GM23338 (cell line): ENCODE measurements at regions not wholly inside any gene's neighbourhood (a gene's known extent, or its start where the extent isn't known, plus 50 kb on each side); places are given as distances from the start of the nearest gene placed in this dataset.

Experiments
- ATAC-seq: fragments of 200-7000 bp; cut with Tn5 transposase; 3 replicates; pipeline ENCODE4 v1.9.1; 2020
- DNase-seq: peaks from one replicate; pipeline ENCODE4 v3.0.0-alpha.2; 2015; ENCODE audit warnings: low spot score
- H2AFZ ChIP-seq: fragments of 200-600 bp; sonication (generic); 2 replicates; pipeline ENCODE4 v1.8.0; 2016; ENCODE audit warnings: antibody characterized with exemption, mild to moderate bottlenecking, moderate library complexity
- H3F3A ChIP-seq: fragments of 200-600 bp; sonication (generic); replicated peaks from 2 replicates; pipeline ENCODE4 v1.8.0; 2017; ENCODE audit warnings: antibody characterized with exemption, mixed run types, low read depth
- H3K27ac ChIP-seq: fragments of 200-600 bp; sonication (generic); 2 replicates; pipeline ENCODE4 v1.6.1; 2016; ENCODE audit warnings: low read depth
- H3K27me3 ChIP-seq: fragments of 200-600 bp; sonication (generic); 2 replicates; pipeline ENCODE4 v1.8.0; 2016; ENCODE audit warnings: mild to moderate bottlenecking, mixed run types, moderate library complexity; ENCODE audit not compliant: insufficient read depth
- H3K36me3 ChIP-seq: fragments of 200-600 bp; sonication (generic); 2 replicates; pipeline ENCODE4 v1.8.0; 2016; ENCODE audit warnings: mild to moderate bottlenecking; ENCODE audit not compliant: insufficient read depth
- H3K4me1 ChIP-seq: fragments of 200-600 bp; sonication (generic); 2 replicates; pipeline ENCODE4 v1.8.0; 2016; ENCODE audit warnings: mild to moderate bottlenecking, moderate library complexity; ENCODE audit not compliant: insufficient read depth
- H3K4me2 ChIP-seq: fragments of 200-600 bp; sonication (generic); 2 replicates; pipeline ENCODE4 v1.7.1; 2017; ENCODE audit warnings: mixed run types
- H3K4me3 ChIP-seq: fragments of 200-600 bp; sonication (generic); 2 replicates; pipeline ENCODE4 v1.6.1; 2016; ENCODE audit warnings: mixed run types
- H3K79me2 ChIP-seq: fragments of 200-600 bp; sonication (generic); replicated peaks from 2 replicates; pipeline ENCODE4 v1.8.0; 2017; ENCODE audit warnings: mild to moderate bottlenecking; ENCODE audit not compliant: insufficient read depth
- H3K9me2 ChIP-seq: fragments of 200-600 bp; sonication (generic); 2 replicates; pipeline ENCODE4 v1.8.0; 2017; ENCODE audit not compliant: insufficient read depth
- H4K20me1 ChIP-seq: fragments of 200-600 bp; sonication (generic); replicated peaks from 2 replicates; pipeline ENCODE4 v1.8.0; 2017; ENCODE audit warnings: mild to moderate bottlenecking; ENCODE audit not compliant: insufficient read depth
- H3K27ac Mint-ChIP-seq: 2 replicates; pipeline ENCODE4 v1.8.0; 2020; ENCODE audit warnings: inconsistent platforms, mild to moderate bottlenecking, moderate library complexity, mixed read lengths
- H3K27me3 Mint-ChIP-seq: 3 replicates; pipeline ENCODE4 v1.8.0; 2022; ENCODE audit warnings: low read depth, mild to moderate bottlenecking, moderate library complexity, mixed read lengths, inconsistent platforms; ENCODE audit not compliant: insufficient read depth, poor library complexity
- H3K36me3 Mint-ChIP-seq: 3 replicates; pipeline ENCODE4 v1.8.0; 2021; ENCODE audit warnings: low read depth, mild to moderate bottlenecking, inconsistent platforms, moderate library complexity, mixed read lengths
- H3K4me1 Mint-ChIP-seq: 3 replicates; pipeline ENCODE4 v1.8.0; 2020; ENCODE audit warnings: mild to moderate bottlenecking, inconsistent platforms, mixed read lengths
- H3K4me3 Mint-ChIP-seq: 3 replicates; pipeline ENCODE4 v1.8.0; 2021; ENCODE audit warnings: moderate library complexity, mild to moderate bottlenecking, inconsistent platforms, mixed read lengths
- H3K9me3 Mint-ChIP-seq: 3 replicates; pipeline ENCODE4 v1.8.0; 2020; ENCODE audit warnings: moderate library complexity, mild to moderate bottlenecking, inconsistent platforms, mixed read lengths
- CREB1 ChIP-seq: fragments of 250-450 bp; sonication (Bioruptor Pico); IDR thresholded peaks from 2 replicates; pipeline ENCODE4 v1.5.0; 2020; ENCODE audit warnings: low read depth, mild to moderate bottlenecking, moderate library complexity
- EZH2 ChIP-seq: fragments of 200-600 bp; sonication (generic); IDR thresholded peaks from one replicate; pipeline ENCODE4 v1.8.0; 2017; ENCODE audit warnings: antibody characterized with exemption, mild to moderate bottlenecking, low read depth; ENCODE audit not compliant: unreplicated experiment
- EZH2phosphoT487 ChIP-seq: fragments of 200-600 bp; sonication (generic); IDR thresholded peaks from one replicate; pipeline ENCODE4 v1.8.1; 2018; ENCODE audit warnings: antibody characterized with exemption; ENCODE audit not compliant: unreplicated experiment
- JUNB ChIP-seq: IDR thresholded peaks from one replicate; pipeline ENCODE4 v1.6.1; 2016; ENCODE audit warnings: antibody characterized with exemption; ENCODE audit not compliant: unreplicated experiment
- NANOG ChIP-seq: IDR thresholded peaks from 2 replicates; pipeline ENCODE4 v1.6.1; 2016; ENCODE audit warnings: antibody characterized with exemption, borderline replicate concordance
- POLR2AphosphoS5 ChIP-seq: IDR thresholded peaks from 2 replicates; pipeline ENCODE4 v1.6.1; 2016; ENCODE audit warnings: antibody characterized with exemption, low read depth
- STAT1 ChIP-seq: IDR thresholded peaks from one replicate; pipeline ENCODE4 v1.6.1; 2016; ENCODE audit warnings: antibody characterized with exemption; ENCODE audit not compliant: unreplicated experiment
- ZNF114 ChIP-seq: fragments of 250-450 bp; sonication (Bioruptor Pico); IDR thresholded peaks from 2 replicates; pipeline ENCODE4 v1.5.0; 2020; ENCODE audit warnings: mild to moderate bottlenecking, moderate library complexity
- ZNF331 ChIP-seq: fragments of 250-450 bp; sonication (Bioruptor Pico); IDR thresholded peaks from 2 replicates; pipeline ENCODE4 v1.5.0; 2020; ENCODE audit warnings: low read depth, mild to moderate bottlenecking, moderate library complexity
- TF ChIP-seq, protein P1 (sequence below): IDR thresholded peaks from 2 replicates; pipeline ENCODE4 v1.6.1; 2016; ENCODE audit warnings: antibody characterized with exemption
- TF ChIP-seq, protein P2 (sequence below), 2 experiments: fragments of 200-600 bp in 1 of 2; sonication (generic) in 1 of 2; conservative IDR thresholded peaks; 2 replicates each; pipeline versions ENCODE4 v1.5.1 to v1.6.1; 2016 to 2017; ENCODE audit warnings: antibody characterized with exemption in 2 of 2, low read depth in 2 of 2, mild to moderate bottlenecking in 2 of 2, moderate library complexity in 1 of 2
- TF ChIP-seq, protein P3 (sequence below): IDR thresholded peaks from one replicate; pipeline ENCODE4 v1.6.1; 2018; ENCODE audit warnings: antibody characterized with exemption; ENCODE audit not compliant: unreplicated experiment
- TF ChIP-seq, protein P4 (sequence below): fragments of 250-450 bp; sonication (Bioruptor Pico); IDR thresholded peaks from 2 replicates; pipeline ENCODE4 v1.5.0; 2020; ENCODE audit warnings: mild to moderate bottlenecking, moderate library complexity

DNA sequence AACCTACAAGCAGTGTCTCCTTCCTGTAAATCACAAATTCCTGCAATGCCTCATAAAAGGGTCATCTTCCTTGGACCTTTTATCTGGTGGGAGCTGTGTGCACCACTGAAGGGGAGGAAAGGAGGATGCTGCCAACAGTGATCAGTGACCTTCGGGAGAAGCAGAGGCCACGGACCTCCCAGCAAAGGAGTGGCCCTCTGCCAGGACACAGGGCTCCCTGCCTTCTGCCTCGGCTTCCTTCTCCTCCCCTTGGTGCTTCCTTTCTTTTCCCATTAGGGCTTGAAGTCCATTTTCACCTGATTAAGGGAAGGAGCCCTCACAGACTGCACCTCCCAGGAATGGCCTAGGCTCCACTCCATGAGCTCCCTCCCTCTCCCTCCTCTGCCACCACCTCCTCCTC lies 85.3 kb upstream of the ITGA6 start:
- H3K36me3 ChIP-seq: peaks cover 13% of the 10 kb centered on the region; the same call in 1 of the 2 replicates
- no peak for ATAC-seq

More for the DNA sequence above, 85.3 kb upstream of the ITGA6 start:
- H3K9me3 Mint-ChIP-seq: peaks cover 28% of the 10 kb centered on the region
- peaks cover 23% of the 10 kb centered on the region for H3K36me3 Mint-ChIP-seq
- Histone ChIP-seq H3K9me2 (0 out of 2 replicates have a peak, but pooled peaks cover 3% of the 10 kb centered on the region), H3K4me2 (no peak overlapping the region), H3K4me3 (no peak overlapping the region), H2AFZ (peak overlapping the region; percentile 90), H3K79me2 (no peaks in the 10 kb centered on the region), H3K27me3 (no peaks in the 10 kb centered on the region), H3K4me1 (peaks cover 24% of the 10 kb centered on the region), H3F3A (no peaks in the 10 kb centered on the region), H4K20me1 (no peaks in the 10 kb centered on the region), H3K27ac (no peak overlapping the region)
- H3K27ac Mint-ChIP-seq: no peak overlapping the region
- no peak overlapping the region for H3K4me3 Mint-ChIP-seq
- peaks cover 21% of the 10 kb centered on the region for H3K4me1 Mint-ChIP-seq
- H3K27me3 Mint-ChIP-seq: peaks cover 6% of the 10 kb centered on the region
- DNase-seq: no peak
- no peak for TF ChIP-seq ZNF331 (CRISPR knock-in tag)
- TF ChIP-seq JUNB: no peak
- TF ChIP-seq, protein P1, sequence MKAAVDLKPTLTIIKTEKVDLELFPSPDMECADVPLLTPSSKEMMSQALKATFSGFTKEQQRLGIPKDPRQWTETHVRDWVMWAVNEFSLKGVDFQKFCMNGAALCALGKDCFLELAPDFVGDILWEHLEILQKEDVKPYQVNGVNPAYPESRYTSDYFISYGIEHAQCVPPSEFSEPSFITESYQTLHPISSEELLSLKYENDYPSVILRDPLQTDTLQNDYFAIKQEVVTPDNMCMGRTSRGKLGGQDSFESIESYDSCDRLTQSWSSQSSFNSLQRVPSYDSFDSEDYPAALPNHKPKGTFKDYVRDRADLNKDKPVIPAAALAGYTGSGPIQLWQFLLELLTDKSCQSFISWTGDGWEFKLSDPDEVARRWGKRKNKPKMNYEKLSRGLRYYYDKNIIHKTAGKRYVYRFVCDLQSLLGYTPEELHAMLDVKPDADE: no peak
- TF ChIP-seq POLR2AphosphoS5: no peak
- no peak for TF ChIP-seq EZH2
- no peak for TF ChIP-seq NANOG
- TF ChIP-seq EZH2phosphoT487: no peak
- no peak for TF ChIP-seq CREB1 (CRISPR knock-in tag)
- TF ChIP-seq STAT1: no peak
- TF ChIP-seq, protein P2, sequence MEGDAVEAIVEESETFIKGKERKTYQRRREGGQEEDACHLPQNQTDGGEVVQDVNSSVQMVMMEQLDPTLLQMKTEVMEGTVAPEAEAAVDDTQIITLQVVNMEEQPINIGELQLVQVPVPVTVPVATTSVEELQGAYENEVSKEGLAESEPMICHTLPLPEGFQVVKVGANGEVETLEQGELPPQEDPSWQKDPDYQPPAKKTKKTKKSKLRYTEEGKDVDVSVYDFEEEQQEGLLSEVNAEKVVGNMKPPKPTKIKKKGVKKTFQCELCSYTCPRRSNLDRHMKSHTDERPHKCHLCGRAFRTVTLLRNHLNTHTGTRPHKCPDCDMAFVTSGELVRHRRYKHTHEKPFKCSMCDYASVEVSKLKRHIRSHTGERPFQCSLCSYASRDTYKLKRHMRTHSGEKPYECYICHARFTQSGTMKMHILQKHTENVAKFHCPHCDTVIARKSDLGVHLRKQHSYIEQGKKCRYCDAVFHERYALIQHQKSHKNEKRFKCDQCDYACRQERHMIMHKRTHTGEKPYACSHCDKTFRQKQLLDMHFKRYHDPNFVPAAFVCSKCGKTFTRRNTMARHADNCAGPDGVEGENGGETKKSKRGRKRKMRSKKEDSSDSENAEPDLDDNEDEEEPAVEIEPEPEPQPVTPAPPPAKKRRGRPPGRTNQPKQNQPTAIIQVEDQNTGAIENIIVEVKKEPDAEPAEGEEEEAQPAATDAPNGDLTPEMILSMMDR (conservative IDR thresholded peaks at IDR 0.05; ENCODE audit: low read depth in 2 of 2): no peak
- TF ChIP-seq, protein P3, sequence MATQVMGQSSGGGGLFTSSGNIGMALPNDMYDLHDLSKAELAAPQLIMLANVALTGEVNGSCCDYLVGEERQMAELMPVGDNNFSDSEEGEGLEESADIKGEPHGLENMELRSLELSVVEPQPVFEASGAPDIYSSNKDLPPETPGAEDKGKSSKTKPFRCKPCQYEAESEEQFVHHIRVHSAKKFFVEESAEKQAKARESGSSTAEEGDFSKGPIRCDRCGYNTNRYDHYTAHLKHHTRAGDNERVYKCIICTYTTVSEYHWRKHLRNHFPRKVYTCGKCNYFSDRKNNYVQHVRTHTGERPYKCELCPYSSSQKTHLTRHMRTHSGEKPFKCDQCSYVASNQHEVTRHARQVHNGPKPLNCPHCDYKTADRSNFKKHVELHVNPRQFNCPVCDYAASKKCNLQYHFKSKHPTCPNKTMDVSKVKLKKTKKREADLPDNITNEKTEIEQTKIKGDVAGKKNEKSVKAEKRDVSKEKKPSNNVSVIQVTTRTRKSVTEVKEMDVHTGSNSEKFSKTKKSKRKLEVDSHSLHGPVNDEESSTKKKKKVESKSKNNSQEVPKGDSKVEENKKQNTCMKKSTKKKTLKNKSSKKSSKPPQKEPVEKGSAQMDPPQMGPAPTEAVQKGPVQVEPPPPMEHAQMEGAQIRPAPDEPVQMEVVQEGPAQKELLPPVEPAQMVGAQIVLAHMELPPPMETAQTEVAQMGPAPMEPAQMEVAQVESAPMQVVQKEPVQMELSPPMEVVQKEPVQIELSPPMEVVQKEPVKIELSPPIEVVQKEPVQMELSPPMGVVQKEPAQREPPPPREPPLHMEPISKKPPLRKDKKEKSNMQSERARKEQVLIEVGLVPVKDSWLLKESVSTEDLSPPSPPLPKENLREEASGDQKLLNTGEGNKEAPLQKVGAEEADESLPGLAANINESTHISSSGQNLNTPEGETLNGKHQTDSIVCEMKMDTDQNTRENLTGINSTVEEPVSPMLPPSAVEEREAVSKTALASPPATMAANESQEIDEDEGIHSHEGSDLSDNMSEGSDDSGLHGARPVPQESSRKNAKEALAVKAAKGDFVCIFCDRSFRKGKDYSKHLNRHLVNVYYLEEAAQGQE: no peak
- no peak for TF ChIP-seq ZNF114 (CRISPR knock-in tag)
- TF ChIP-seq, protein P4, sequence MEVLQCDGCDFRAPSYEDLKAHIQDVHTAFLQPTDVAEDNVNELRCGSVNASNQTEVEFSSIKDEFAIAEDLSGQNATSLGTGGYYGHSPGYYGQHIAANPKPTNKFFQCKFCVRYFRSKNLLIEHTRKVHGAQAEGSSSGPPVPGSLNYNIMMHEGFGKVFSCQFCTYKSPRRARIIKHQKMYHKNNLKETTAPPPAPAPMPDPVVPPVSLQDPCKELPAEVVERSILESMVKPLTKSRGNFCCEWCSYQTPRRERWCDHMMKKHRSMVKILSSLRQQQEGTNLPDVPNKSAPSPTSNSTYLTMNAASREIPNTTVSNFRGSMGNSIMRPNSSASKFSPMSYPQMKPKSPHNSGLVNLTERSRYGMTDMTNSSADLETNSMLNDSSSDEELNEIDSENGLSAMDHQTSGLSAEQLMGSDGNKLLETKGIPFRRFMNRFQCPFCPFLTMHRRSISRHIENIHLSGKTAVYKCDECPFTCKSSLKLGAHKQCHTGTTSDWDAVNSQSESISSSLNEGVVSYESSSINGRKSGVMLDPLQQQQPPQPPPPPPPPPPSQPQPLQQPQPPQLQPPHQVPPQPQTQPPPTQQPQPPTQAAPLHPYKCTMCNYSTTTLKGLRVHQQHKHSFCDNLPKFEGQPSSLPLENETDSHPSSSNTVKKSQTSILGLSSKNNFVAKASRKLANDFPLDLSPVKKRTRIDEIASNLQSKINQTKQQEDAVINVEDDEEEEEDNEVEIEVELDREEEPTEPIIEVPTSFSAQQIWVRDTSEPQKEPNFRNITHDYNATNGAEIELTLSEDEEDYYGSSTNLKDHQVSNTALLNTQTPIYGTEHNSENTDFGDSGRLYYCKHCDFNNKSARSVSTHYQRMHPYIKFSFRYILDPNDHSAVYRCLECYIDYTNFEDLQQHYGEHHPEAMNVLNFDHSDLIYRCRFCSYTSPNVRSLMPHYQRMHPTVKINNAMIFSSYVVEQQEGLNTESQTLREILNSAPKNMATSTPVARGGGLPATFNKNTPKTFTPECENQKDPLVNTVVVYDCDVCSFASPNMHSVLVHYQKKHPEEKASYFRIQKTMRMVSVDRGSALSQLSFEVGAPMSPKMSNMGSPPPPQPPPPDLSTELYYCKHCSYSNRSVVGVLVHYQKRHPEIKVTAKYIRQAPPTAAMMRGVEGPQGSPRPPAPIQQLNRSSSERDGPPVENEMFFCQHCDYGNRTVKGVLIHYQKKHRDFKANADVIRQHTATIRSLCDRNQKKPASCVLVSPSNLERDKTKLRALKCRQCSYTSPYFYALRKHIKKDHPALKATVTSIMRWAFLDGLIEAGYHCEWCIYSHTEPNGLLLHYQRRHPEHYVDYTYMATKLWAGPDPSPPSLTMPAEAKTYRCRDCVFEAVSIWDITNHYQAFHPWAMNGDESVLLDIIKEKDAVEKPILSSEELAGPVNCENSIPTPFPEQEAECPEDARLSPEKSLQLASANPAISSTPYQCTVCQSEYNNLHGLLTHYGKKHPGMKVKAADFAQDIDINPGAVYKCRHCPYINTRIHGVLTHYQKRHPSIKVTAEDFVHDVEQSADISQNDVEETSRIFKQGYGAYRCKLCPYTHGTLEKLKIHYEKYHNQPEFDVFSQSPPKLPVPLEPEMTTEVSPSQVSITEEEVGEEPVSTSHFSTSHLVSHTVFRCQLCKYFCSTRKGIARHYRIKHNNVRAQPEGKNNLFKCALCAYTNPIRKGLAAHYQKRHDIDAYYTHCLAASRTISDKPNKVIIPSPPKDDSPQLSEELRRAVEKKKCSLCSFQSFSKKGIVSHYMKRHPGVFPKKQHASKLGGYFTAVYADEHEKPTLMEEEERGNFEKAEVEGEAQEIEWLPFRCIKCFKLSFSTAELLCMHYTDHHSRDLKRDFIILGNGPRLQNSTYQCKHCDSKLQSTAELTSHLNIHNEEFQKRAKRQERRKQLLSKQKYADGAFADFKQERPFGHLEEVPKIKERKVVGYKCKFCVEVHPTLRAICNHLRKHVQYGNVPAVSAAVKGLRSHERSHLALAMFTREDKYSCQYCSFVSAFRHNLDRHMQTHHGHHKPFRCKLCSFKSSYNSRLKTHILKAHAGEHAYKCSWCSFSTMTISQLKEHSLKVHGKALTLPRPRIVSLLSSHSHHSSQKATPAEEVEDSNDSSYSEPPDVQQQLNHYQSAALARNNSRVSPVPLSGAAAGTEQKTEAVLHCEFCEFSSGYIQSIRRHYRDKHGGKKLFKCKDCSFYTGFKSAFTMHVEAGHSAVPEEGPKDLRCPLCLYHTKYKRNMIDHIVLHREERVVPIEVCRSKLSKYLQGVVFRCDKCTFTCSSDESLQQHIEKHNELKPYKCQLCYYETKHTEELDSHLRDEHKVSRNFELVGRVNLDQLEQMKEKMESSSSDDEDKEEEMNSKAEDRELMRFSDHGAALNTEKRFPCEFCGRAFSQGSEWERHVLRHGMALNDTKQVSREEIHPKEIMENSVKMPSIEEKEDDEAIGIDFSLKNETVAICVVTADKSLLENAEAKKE (CRISPR knock-in tag): no peak
